NCI-H82 treated with DMSO at 0.1 percent for 48 hours (cell line): ENCODE measurements at regions not wholly inside any gene's neighbourhood (a gene's known extent, or its start where the extent isn't known, plus 50 kb on each side); places are given as distances from the start of the nearest gene placed in this dataset.
"Not testable (repeated sequence)": the region's sequence is repeated elsewhere in the genome, so short reads cannot be mapped to it uniquely, and the experiment has no call there.

Experiments
- DNase-seq: peaks from one replicate; lab custom pipeline; 2025; ENCODE audit not compliant: unreplicated experiment; lab: John Stamatoyannopoulos, UW

GRCh38 chr4:131382839-131383238 is 1766.3 kb upstream of the PCDH10 start:
- no peak for DNase-seq

- no peak for DNase-seq
Measured at GRCh38 chr4:131388277-131388676, 1760.8 kb upstream of the PCDH10 start.

GRCh38 chr4:131408102-131408501 is 1741.0 kb upstream of the PCDH10 start:
- DNase-seq: no peak

GRCh38 chr4:131411393-131411792 is 1737.7 kb upstream of the PCDH10 start:
- DNase-seq: no peak

GRCh38 chr4:131419147-131419546 is 1729.9 kb upstream of the PCDH10 start:
- DNase-seq: no peak

GRCh38 chr4:131426023-131426758 is 1722.9 kb upstream of the PCDH10 start:
- DNase-seq: no peak

- DNase-seq: no peak
Measured at GRCh38 chr4:131427000-131427399, 1722.1 kb upstream of the PCDH10 start.

- DNase-seq: no peak
Measured at GRCh38 chr4:131430302-131430701, 1718.8 kb upstream of the PCDH10 start.

- DNase-seq: no peak
Measured at GRCh38 chr4:131441004-131441688, 1707.9 kb upstream of the PCDH10 start.

- DNase-seq: no peak
Measured at GRCh38 chr4:131447883-131448282, 1701.2 kb upstream of the PCDH10 start.

- no peak for DNase-seq
Measured at GRCh38 chr4:131450572-131451209, 1698.4 kb upstream of the PCDH10 start.

GRCh38 chr4:131459430-131460101 is 1689.5 kb upstream of the PCDH10 start:
- no peak for DNase-seq

GRCh38 chr4:131470360-131470759 is 1678.7 kb upstream of the PCDH10 start:
- no peak for DNase-seq

- DNase-seq: no peak
Measured at GRCh38 chr4:131488772-131489171, 1660.3 kb upstream of the PCDH10 start.

GRCh38 chr4:131496211-131496610 is 1652.9 kb upstream of the PCDH10 start:
- DNase-seq: not testable (repeated sequence)

GRCh38 chr4:131499141-131499873 is 1649.8 kb upstream of the PCDH10 start:
- no peak for DNase-seq

- no peak for DNase-seq
Measured at GRCh38 chr4:131509521-131509920, 1639.6 kb upstream of the PCDH10 start.

- DNase-seq: no peak
Measured at GRCh38 chr4:131526686-131527085, 1622.4 kb upstream of the PCDH10 start.

GRCh38 chr4:131531087-131531486 is 1618.0 kb upstream of the PCDH10 start:
- DNase-seq: no peak

GRCh38 chr4:131534944-131535645 is 1614.0 kb upstream of the PCDH10 start:
- peak; percentile 17 for DNase-seq
